NCI-H1417 treated with DMSO at 0.1 percent for 48 hours (cell line): ENCODE measurements at regions not wholly inside any gene's neighbourhood (a gene's known extent, or its start where the extent isn't known, plus 50 kb on each side); places are given as distances from the start of the nearest gene placed in this dataset.

ENCODE experiments used
- DNase-seq: peaks from one replicate; lab custom pipeline; 2025; lab: John Stamatoyannopoulos, UW

DNA sequence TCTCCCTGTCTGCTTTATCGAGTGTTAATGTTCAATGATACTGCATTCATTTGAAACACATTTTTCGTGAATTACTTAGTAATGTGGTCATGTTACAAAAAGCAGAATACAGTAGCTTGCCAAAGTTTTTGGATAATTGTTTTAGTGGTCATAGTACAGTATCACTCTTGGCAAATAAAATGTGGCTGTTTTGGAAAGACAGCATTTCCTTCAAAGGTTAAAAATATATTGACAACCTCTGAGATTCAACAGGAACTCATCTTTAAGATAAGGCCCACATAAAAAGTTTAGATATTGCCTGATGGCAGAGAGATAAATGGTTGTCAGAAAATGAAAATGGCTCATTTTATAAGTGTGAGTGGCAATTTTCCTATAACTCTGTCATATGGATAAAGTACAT lies 297.7 kb upstream of the MAN1A1 start:
- DNase-seq: no peak

DNA sequence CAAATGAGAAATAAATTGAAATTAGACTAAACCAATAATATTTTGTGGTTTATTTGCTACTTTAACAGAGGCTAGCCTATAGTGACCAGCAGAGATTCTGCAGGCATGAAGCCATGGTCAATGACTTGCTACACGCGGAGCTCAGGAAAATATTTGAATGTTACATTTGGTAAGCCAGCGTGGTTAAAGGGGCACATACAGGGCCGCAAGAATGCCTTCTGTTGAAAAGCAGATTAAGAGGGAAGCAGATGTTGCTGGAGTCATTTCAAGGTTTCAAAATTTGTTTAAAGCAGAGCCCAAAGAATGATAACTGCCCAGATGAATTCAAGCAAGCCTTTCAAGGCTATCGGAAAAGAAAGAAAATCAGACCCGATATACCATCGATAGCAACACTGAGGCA lies 294.3 kb upstream of the MAN1A1 start:
- DNase-seq: no peak

DNA sequence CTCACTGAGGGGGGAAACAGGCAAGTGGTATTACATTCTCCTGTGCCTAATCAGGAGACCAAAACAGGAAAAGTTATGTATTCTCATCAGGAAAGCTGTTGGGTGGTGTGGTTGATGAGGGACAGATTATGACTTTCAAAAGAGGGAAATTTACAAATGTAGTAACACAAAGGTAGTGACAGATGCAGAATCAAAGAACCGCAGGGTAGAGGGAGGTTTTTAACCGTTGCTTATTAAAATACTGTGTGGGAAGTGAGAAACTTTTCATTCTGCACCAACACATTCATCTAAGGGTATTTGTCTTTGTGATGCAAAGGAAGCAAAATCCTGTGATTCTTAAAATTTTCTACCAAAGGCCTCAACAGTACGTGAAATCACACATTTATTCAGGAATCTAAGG lies 288.2 kb upstream of the MAN1A1 start:
- no peak for DNase-seq

DNA sequence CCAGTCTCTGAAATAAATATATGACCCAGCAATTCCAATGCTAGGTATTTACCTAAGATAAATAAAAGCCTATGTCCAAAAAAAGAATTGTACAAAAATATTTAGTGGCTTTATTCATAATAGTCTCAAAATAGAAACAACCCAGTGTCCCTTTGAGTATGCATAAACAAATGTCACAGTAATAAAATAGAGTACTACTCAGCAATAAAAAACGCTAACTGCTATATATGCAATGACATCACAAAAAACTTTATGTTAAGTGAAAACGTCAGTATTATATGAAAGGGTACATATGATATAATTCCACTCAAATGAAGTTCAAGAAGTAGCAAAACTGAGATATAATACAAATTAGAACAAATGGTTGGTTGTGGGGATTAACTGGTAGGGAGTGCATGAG lies 286.5 kb upstream of the MAN1A1 start:
- no peak for DNase-seq

DNA sequence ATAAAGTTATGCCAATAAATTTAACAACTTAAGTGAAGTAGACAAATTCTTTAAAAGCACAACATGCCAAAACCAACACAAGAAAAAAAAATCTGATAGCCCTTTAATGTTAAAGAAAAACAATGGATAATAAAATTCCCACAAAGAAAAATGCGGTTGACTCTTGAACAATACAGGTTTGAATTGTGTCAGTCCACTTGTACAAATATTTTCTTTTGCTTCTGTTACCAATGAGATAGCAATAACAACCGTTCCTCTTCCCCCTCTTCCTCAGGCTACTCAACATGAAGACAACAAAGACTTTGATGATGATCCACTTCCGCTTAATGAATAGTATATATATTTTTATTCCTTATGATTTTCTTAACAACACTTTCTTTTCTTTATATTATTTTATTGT lies 283.9 kb upstream of the MAN1A1 start:
- DNase-seq: no peak

DNA sequence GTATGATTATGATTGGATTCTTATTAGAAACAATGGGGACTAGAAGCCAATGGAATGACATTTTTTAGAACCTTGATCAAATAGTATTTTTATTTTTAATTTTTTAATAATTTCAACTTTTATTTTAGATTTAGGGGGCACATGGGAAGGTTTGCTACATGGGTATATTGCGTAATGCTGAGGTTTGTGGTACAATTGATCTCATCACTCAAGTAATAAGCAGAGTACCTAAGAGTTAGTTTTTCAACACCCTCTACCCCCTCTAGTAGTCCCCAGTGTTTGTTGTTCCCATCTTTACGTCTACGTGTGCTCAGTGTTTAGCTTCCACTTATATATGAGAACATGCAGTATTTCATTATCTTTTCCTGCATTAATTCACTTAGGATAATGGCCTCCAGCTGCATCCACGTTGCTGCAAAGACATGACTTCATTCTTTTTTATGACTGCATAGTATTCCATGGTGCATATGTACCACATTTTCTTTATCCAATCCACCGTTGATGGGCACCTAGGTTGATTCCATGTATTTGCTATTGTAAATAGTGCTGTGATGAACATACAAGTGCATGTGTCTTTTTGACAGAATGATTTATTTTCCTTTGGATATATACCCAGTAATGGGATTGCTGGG lies 281.1 kb upstream of the MAN1A1 start:
- no peak for DNase-seq

DNA sequence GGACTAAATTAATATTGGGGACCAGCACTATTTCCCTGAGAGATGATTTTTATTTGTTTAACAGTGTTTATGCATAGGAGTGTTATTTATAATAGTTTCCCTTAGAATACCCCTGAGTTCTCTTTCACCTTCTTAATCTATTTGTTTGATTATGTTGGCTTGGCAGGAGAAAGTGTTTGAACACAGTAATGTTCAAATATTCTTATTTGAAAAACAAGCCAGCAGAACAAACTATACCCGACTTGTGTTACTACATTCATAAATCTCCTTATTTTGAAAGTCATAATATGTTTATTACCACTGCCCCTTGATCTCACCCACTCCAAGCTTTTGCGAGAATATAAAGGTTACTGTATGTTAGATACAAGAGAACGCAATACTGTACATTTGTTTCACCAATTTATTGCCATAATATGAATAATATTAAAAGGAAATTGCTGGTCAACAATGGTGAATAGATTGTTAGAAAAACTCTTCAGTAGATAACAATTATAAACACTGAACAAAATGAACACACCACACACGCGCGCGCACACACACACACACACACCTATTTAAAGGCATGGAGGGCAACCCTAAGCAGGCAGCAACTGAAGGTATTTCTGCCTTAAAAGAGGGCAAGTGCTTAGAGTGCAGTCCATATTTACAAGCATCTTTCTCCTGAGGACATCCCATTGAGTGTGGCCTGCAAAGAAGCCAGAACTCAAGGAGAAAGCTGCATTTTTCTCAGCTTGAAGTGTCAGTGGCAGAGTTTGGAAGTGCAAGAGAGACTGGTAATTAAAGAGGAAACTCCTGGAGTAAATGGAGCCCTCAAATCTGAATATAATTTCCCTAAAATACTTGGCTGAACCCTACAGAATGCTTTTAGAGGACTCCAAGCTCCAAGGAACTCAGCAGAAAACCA lies 279.4 kb upstream of the MAN1A1 start:
- no peak for DNase-seq

DNA sequence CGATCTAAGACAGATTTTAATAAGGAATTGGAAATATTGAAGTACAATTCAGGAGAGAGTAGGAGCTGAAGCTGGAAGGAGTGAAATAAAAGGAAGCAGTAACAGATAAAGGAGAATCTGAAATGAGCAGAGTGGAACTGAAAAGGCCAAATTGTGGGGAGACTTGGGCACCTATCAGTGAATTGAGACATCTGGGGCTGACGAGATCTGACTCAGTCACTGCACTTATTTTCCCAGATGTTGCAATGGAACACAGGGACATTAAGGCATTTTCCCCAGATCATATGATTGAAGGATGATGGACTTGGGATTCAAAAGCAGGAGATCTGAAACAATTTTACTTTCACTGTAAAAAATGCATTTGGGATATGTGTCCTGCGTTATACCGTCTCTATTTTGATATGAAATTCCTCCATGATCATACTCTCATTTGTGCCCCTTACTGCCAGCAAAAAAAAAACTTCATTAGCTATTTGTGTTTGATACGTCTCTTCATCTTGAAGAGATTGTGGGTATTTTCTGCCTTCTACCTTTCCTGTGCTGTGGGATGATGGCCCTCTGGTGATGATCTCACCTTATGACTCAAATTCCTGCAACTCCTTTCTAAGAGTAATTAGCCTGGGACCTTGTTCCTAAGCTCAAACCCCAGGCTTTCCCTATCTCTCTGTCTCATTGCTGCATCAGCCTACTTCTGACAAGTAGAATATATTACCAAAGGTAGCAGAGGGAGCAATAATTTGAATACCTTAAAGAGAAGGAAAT lies 278.5 kb upstream of the MAN1A1 start:
- DNase-seq: no peak

DNA sequence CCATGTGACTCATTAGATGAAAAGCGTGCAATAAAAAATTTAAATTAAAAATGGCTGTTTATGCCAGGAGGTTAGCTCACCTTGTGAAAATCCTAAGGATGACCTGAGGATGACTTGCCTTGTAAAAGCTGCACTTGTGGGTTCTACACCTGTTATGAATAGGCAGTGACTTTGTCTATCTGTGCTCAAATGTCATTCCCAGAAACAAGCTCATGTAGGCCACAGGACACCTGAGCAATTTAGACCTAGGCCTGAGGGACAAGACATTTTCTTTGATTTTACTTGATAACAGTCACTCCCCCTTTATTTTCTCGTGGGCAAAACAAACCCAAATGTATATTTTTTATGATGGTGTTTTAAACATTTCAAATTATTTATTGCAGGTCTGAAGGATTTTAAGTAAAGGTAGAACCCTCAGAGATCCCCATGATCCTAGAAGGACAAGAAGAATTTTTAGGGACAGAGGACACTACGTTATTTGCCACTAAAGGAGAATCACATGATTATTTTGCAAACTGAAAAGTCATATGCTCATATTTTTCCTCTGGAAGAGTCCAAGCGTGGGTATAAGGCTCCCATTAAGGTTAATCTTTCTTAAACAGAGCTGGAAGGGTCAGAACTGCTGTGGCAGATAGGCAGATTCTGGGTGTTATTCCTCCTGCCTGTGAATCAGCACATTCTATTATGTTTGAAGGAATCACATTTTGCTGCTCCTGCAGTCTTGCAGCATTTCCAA lies 277.5 kb upstream of the MAN1A1 start:
- no peak for DNase-seq

DNA sequence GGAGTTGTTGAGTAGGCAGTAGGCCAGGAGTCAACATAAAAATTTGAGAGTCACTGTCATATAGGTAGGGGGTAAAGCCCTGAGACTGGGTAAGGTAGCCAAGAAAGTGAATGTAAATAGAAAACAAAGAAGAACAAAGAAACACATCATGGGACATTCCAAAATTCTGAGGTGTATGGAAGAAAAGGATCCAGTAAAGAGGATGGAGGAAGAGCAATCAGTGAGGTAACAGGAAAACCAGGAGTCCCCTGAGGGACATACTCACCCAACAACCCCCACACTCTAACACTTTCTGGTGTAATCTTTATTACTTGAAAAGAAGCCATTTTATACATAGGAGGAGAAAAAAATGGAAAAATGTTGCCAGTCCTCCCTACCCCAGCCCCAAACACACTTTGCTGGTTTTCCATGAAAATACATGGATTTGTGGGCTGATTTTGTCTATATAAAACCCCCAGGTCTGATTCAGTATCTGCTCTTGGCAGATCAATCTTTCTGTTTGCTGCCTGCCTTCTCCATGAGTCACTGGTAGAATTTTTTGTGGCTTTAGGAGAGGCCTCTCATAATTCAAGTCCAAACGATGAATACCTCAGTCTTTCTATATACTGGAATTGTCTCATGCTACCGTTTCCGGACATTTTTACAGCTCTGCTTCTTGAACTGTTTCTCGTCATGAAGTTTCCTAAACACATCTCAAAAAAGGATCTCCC lies 271.4 kb upstream of the MAN1A1 start:
- no peak for DNase-seq

DNA sequence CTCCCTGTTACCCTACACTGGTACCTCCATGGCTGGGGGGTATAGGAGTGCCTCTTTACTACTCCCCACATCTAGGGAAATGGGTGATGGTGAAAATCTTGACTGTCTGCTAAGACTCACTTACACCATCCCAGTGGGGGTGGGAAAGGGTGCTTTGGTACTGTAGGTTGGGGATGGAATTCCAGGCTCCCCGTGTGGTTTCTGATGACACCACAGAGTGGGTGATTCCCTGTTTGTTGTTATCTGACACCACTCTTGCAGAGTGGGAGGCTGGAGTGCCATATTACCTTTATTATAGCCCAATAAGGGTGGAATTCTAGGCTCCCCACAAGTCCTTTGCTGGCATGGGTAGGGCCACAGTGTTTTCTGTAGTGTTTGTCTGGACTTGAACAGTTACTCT lies 264.6 kb upstream of the MAN1A1 start:
- DNase-seq: no peak

DNA sequence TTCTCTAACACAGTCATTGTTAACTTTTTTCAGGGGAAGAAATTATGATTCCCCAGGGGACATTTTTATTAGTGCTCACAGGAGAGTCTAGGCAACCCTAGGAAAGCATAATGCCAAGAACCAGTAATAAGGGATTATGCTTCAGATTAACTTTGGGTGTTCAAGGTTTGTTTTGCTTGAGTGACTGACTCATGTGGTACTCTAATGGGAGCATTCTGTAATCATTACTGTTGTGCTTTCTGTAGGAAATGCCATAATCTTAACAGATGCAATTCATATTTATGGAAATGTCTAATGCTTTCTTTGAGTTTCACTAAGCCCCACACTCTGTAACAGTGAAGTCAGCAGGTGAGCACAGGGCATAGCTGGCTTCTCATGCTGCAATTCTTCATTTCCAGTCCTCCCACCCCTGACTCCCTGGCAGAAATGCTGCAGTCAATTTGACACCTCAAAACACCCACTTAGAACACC lies 263.4 kb upstream of the MAN1A1 start:
- DNase-seq: no peak

DNA sequence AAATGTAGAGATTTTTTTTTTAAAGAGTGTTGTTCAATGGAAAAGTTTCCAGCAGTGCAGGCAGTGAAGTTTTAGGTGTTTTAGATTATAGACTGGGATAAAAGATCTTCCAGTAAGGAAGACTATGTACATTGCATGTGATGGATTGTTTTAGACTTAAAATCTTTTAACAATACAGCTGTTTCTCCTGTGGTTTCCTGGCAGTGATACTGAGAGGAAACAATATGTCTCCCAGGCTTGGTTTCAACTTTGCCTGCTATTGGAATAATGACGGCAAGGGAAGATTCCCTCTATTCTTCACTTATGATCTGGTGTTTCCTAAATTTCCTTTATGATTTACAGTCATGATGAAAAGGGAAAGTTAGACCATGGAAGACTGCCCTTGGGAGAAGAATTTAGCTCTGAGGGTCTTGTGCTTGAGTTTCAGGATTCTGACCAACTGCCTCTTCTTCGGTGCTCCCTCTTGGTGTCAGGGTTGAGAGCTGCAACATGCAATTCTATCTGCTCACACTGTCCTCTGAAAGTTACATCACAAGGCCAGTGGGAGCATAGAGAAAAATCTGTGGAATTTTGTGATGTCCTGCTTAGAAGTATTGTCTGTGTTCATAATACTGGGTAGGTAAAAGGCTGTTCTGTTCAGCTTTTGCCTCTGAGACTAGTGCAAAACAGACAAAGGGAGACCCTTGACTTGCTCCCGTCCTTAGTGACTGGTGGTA lies 262.8 kb upstream of the MAN1A1 start:
- DNase-seq: no peak

DNA sequence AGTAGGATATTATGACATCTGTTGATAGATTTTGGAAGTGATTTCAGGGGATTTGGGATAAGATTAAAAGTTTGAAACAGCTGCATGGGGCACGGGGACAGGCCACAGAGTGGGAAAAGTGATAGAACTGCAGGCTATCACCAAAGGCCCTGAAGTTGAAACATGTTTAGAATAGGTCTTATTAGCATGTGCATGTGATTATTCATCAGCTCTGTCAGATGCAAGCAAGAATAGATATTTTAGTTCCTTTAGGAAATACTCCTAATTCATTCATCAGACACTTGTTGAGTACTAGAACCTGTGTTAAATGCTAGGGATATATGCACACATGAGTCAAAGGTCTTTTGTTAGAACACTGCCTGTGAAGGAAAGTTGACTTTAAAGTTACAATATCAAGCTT lies 261.2 kb upstream of the MAN1A1 start:
- DNase-seq: no peak

DNA sequence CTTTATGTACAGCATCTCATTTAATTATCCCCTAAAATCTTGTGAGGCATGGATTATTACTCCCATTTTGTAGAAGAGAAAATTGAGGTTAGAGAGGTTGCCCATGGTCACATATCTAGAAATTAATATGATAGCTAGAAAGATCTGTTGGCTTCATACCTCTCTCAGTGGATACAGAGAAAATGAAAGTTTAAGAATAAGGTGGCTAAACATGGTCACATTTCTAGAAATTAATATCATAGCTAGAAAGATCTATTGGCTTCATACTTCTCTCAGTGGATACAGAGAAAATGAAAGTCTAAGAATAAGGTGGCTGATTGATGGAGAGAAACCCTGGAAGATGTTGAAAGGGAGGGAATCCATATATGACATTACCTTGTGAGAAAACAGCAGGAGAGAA lies 260.7 kb upstream of the MAN1A1 start:
- DNase-seq: no peak

DNA sequence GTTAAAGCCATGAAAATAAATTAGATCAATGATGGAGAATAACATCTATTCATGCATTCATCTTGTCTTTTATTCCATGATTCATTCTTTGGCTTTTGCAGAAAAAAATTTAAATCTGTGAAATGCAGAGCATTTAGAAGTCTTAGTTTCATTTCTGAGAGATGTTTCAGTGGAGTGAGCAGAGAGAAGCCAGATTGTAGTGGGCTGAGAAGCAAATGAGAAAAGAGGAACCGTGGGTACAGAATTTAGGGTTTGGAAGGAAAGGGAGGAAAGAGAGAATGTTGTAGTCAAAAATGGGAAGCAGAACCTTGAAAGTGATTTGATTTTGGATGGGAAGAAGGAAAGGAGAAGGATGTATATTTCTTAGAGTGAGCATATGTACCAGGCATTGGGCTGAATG lies 260.3 kb upstream of the MAN1A1 start:
- DNase-seq: no peak

DNA sequence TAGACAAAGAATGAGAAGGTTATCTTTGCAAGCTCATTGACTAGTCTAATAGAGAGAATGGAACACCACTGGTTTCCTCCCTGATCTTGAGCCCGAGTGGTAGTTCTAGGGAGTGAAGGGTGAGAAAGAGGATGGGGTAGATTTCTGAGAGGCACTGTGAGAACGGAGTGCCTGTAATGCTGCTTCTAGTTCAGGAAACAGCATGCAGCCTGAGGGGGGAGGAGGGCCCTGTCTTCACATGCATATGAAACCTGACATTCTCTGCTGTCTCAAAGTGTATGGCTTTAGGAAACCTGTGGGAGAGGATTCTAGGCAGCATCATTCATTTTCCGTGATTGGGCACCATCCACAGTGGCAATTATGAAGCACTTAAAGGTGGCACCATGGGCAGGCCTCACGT lies 259.4 kb upstream of the MAN1A1 start:
- no peak for DNase-seq

DNA sequence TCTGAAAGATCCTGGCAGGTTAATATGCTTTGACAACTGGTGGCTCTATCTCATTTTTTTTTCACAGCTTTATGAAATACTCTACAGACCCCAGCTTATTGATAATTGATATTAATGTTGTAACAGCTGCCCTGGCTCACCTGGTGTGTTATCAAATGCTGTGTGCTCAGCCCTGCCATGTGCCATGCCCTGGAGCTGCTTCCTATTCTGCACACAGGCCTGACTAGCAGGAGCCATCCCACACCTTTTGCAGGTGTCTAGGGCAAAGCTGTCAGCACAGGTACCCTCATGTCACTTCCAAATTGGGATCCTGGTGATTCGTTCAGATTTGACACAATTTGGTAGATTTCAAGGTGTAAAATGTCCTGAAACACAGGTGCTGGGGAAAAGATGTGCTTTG lies 254.6 kb upstream of the MAN1A1 start:
- no peak for DNase-seq

DNA sequence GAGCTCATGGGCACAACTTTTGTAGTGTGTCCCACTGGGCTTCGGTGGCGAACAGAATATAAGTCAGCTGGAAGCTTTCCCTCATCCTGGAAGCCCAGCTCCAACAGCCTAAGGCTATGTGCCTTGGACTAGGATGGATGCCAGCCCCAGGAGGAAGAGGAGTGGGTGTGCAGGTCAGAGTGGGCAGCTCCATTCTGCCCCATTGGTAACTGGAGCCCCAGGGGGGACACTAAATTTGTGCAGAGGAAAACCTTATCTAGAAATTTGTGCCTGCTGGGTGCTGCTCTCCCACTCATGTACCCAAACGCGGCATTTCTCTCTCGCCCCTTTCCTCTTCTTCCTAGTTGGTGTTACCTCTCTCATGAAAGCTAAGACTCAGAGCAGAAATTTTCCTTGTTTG lies 253.9 kb upstream of the MAN1A1 start:
- DNase-seq: no peak

DNA sequence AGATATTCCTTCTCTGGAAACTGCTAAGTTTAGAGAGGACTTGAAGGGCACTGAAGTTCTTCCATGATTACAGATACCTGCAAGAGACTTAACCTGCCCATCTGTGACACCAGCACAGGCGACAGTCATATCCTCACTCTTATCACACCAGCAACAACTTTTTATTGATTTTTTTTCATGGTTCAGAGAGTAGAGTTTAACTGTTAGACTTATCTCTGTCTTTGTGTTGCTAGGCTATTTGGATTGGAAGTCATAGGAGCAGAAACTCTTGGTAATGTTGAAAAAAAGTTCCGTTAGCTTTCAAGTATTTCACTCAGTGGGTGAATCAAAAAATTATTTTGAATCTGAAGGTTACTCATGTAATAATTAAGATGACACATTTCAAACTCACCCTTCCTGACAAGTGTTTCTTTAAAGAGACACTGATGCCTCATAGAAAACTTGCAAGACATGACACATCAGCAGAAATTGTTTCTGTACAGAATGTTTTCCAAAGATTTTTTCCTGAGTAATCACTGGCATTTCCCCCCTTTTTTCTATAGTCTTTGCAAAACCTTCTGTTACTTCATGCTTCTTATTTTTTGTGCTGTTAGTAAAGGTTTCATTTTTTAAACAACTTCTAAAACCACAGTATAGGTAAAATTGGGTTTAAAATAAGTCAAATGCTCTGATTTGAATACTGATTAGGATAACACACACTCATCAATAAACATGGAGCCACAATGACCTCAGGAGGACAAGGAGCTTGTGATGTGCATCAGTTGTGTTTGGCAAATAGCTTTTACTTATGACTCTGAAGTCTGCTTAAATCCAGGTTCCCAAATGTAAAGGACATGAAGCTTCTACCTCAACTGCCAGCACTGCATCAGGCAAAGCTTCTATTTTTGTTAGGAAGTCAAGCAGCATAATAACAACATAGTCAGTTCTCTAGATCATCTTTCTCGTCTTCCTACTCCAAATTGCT lies 252.9 kb upstream of the MAN1A1 start:
- no peak for DNase-seq
